ENCODE measurements at regions not wholly inside any gene's neighbourhood (a gene's known extent, or its start where the extent isn't known, plus 50 kb on each side); places are given as distances from the start of the nearest gene placed in this dataset.

DNA sequence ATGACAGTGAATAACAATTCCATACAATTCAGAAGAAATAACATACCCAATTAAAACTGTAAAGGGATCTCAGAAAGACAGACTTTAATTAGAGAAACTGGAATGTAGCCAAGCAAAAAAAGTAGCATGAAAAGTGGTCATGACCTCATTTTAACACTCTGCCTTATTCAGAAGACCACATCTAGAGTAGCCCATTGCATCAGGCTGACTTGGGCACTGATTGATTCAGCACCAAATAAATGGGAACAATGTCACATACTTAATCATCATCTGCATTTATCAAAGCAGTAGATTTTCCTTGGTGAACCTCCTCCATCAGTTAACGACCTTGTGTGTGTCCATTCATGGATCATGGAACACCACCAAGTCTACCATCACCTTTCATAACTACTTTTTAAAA lies 992.1 kb downstream of the NR2F1-AS1 start:
- TF ChIP-seq NFIC (IDR thresholded peaks at IDR 0.05) (no peak), TCF12 (IDR thresholded peaks at IDR 0.05; ENCODE audit: low read depth) (no peak), EP300 (IDR thresholded peaks at IDR 0.05; ENCODE audit: borderline replicate concordance) (no peak), TAF1 (IDR thresholded peaks at IDR 0.05; ENCODE audit: low read depth) (no peak), TEAD4 (IDR thresholded peaks at IDR 0.05) (no peak), CEBPB (IDR thresholded peaks at IDR 0.05) (no peak), FOXM1 (IDR thresholded peaks at IDR 0.05; ENCODE audit: borderline replicate concordance, low read depth) (no peak), YY1 (IDR thresholded peaks at IDR 0.05; ENCODE audit: low read depth) (no peak)
- TF ChIP-seq, protein P1, sequence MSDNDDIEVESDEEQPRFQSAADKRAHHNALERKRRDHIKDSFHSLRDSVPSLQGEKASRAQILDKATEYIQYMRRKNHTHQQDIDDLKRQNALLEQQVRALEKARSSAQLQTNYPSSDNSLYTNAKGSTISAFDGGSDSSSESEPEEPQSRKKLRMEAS (IDR thresholded peaks at IDR 0.05) = no peak
- TF ChIP-seq, protein P2, sequence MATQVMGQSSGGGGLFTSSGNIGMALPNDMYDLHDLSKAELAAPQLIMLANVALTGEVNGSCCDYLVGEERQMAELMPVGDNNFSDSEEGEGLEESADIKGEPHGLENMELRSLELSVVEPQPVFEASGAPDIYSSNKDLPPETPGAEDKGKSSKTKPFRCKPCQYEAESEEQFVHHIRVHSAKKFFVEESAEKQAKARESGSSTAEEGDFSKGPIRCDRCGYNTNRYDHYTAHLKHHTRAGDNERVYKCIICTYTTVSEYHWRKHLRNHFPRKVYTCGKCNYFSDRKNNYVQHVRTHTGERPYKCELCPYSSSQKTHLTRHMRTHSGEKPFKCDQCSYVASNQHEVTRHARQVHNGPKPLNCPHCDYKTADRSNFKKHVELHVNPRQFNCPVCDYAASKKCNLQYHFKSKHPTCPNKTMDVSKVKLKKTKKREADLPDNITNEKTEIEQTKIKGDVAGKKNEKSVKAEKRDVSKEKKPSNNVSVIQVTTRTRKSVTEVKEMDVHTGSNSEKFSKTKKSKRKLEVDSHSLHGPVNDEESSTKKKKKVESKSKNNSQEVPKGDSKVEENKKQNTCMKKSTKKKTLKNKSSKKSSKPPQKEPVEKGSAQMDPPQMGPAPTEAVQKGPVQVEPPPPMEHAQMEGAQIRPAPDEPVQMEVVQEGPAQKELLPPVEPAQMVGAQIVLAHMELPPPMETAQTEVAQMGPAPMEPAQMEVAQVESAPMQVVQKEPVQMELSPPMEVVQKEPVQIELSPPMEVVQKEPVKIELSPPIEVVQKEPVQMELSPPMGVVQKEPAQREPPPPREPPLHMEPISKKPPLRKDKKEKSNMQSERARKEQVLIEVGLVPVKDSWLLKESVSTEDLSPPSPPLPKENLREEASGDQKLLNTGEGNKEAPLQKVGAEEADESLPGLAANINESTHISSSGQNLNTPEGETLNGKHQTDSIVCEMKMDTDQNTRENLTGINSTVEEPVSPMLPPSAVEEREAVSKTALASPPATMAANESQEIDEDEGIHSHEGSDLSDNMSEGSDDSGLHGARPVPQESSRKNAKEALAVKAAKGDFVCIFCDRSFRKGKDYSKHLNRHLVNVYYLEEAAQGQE (IDR thresholded peaks at IDR 0.05; ENCODE audit: low read depth) = no peak
